ENCODE measurements at regions not wholly inside any gene's neighbourhood (a gene's known extent, or its start where the extent isn't known, plus 50 kb on each side); places are given as distances from the start of the nearest gene placed in this dataset.

DNA sequence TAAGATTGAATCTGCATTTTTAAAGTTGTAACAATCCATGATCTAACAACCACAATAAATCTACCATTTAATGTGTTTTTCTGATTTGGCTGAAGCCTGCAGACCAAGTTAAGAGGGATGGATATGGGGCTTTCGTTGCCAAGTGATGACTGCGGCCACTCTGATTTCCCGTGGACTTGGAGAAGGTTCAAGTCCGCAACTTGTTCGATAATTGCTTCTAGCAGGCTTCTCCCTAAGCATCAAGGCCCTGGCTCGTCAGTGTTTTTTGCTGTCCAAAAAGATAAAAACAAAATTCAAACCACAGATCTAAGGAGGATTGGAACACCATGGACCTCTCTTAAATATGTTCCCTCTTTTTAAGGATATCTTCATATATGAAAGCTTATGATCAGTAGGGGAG, 256.6 kb downstream of the CNTN3 start:
- DNase-seq (ENCODE audit: extremely low read depth in 1 of 2, low read depth in 1 of 2): no peak

DNA sequence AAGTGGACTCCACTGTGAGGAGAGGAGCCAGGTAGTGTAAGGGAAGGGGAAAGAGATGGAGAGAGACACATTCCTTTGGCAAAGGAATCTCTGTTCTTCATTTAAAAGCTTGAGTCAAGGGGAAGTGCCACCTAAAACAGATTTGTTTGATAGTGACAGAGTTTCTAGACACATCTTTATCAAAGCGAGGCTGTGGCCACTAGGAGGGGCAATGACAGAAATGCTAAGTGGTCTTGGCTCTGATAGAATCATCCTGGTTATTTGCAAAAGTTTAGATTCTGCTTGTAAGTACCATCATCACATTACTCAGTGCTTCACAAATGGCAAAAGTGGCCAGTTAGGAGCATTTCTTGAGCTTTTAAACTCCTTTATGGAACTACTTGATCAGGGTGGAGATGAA, 261.4 kb downstream of the CNTN3 start:
- no peak for DNase-seq (ENCODE audit: extremely low read depth in 1 of 2, low read depth in 1 of 2)

DNA sequence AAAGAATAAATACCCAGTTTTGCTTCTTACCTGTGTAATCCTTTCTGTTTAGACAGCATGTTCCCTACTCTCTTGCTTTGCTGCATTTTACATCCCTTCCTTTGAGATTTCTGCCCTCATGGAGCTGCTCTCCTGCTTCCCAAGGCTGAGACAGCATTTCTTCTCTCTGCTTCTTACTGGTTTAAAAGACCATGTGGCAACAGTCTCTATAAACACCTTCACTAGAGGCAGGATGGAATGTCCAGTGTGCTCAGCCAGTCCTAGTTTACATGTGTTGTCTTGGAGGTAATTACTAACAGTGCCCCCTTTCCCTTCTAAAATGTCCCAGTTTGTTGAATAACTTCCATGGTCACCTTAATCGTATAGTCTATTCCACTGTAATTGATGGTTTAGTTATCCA, 262.3 kb downstream of the CNTN3 start:
- DNase-seq (ENCODE audit: extremely low read depth in 1 of 2, low read depth in 1 of 2): no peak

DNA sequence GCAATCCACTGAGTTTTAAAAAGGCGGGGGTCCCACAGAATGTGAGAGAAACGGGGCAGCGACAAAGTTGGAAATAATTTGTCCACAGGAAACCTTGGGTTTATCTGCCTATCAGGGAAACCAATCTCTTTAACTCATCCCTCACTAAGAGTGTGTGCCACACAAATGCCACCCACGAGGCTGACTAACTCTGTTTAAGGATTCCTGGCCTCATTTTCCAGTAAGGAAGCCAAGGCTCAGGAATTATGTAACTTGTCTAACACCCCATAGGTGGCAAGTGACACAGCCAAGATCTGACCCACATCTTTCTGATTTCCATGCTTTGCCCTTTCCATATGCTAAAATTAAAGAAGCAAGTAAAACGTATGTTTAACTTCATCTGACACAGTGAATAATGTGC, 263.2 kb downstream of the CNTN3 start:
- DNase-seq (ENCODE audit: extremely low read depth in 1 of 2, low read depth in 1 of 2): no peak

DNA sequence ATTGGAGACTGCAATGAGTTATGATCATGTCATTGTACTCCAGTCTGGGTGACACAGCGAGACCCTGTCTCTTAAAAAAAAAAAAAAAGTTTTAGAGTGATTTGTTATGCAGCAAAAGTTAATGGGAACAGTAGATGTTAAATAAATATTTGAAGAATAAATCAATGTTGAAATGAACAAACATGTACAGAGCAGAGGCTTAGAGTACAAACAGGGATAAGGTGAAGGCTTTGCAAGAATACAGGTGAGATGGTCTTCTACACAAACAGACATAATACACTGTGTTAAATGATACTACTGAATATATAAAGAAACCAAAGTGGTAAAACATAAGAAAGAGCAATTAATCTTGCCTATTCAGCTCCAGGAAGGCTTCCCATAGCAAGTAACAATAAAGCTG, 265.4 kb downstream of the CNTN3 start:
- no peak for DNase-seq (ENCODE audit: extremely low read depth in 1 of 2, low read depth in 1 of 2)

DNA sequence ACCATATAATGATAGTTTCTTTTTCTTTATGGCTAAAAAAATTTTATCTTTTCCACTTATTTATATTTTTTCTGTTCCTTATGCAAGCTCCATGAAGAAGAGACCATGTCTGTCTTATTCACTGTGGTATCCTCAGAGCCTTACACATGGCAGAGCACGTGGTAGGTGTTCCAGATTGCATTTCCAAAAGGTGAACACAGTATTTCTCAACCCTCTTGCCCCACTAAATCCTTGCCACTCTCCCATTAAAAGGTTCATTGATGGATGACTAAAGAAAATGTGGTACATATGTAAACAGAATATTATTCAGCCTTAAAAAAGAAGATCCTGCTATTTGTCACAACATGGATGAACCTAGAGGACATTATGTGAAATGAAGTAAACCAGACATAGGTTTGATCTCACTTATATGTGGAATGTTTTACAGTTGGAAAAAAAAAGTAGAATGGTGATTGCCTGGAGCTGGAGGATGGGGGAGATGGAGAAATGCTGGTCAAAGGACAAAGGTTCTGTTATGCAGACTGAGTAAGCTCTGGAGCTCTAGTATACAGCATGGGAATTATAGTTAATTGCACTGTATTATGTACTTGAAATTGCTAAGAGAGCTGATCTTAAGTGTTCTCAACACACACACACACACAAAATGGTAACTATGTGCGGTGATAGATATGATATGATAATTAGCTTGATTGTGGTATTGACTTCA, 266.7 kb downstream of the CNTN3 start:
- DNase-seq (ENCODE audit: extremely low read depth in 1 of 2, low read depth in 1 of 2): no peak

DNA sequence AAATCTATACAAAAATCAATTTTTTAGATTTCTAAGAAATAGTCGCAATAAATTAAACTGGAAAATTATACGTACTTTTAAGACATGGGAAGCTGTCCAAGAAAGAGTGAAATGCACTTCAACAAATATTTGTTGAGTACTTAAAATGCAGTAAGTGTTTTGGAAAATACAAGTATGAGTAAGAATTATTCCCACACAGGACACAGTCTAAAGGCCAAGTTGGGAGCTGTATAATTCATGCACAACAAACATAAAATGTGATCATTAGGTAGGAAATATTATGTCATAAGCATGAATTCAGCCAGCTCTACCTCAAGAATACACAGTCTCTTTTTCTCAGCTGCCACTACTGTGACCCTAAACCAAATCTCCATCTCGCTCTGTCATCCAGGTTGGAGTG, 267.6 kb downstream of the CNTN3 start:
- no peak for DNase-seq (ENCODE audit: extremely low read depth in 1 of 2, low read depth in 1 of 2)

DNA sequence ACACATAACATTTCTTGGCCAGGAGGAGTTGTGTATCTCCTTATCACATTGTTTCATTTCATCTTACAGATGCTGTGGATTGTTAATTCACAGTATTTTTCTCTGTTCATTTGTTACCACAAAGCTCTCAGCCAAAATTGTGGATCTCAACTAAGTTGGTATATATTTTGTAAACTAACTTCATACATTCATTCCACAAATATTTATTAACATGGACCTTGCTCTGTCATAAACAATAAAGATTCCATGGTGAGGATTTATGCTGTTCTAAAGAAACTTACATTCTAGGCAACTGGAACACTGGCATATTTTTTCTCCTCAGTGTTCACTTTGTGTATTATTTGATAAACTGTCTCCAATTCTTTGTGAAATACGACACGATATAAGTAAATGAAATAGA, 268.8 kb downstream of the CNTN3 start:
- DNase-seq (ENCODE audit: extremely low read depth in 1 of 2, low read depth in 1 of 2): no peak

DNA sequence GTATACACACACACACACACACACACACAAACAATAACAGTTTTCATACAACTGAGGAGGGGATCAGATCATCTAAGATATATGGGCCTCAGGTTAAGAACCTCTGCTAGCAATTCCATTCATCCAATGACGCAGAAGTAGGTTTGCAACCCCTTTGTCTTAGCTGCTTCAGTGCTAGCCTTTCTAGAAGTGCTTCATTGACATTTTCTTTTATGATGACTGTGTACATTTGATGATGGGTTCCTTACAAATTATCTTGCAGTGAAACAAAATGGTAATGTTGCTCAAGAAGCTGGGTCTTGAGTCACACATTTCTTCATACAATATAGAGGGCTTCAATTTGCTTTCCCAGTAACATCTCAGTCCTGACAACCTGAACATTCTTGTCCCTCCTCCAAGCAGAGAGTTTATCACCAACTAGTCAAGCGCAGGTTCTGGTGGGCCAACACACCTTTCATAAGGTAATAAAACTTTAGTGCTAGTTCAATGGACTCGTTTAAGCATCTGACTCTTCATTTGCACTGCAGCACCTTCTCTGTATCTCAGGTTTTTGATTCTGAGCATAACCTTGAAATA, 269.5 kb downstream of the CNTN3 start:
- DNase-seq (ENCODE audit: extremely low read depth in 1 of 2, low read depth in 1 of 2): no peak

DNA sequence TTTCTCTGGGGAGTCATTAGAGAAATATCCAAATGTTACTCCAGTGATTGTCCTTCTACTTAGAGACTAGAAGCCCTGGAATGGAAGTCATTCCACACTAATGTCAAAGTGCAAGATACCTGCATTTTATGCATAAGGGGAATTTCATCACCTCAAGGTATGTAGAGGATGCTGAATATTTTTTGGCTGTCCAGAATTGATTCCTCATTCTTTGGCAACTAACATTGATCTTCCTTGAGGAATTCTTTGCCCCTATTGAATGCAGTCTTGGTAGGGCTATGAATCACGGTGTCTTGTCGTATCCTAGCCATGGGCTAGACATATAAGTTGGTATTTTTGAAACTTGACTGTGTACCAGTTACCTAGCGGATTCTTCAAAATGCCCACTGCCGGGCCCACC, 271.1 kb downstream of the CNTN3 start:
- DNase-seq (ENCODE audit: extremely low read depth in 1 of 2, low read depth in 1 of 2): no peak

DNA sequence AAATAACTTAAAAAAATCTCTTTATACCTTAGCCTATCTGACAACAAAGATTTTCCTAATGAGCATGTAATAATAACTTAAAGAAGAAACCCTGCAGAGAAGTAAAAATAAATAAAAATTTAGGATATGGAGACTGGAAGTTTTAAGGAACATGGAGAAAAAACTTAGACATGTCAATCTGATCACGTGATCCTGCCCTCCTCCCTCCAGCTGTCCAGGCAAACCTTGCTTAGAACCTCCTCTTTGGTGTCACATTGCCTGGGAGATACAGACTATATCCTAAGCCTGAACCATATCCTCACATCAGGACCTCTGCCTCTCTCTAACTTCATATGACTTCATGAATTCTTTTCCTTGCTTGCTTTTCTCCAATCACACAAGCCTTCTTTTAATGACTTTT, 275.5 kb downstream of the CNTN3 start:
- DNase-seq (ENCODE audit: extremely low read depth in 1 of 2, low read depth in 1 of 2): no peak

DNA sequence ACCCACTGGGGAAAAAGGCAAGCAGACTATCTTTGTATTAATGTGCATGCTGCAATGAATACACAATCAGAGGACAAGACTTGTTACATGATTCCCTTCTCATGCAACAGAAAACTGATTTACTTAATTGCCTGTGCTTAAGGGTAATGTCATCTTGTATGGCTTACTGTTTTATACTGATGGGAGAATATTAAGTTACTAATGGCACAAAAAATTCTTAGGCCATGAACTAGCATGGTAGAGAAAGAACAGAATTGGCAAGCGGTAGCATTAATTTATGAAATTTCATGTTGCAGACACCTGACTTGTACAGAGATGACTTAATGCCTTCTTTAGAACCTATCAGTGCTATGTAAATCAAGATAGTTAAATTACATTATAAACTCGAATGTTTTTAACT, 282.3 kb downstream of the CNTN3 start:
- DNase-seq (ENCODE audit: extremely low read depth in 1 of 2, low read depth in 1 of 2): no peak

DNA sequence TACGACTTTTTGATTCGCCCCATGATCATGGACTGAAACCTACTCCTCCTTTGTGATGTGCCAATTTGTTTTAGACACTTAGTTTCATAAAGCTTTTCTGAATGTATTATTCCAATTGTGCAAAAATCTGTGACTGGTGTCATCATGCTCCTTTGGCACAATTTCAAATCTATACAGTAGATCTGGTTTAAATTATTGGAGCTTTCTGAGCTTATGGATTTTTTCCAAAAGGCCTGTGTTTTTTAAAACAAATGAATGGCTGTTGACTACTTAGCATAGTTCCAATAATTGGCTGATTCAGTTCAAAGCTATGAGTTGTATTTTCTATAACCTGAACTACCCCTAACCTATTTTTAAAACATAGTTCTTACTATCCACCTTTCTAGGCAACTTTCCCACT, 282.7 kb downstream of the CNTN3 start:
- DNase-seq (ENCODE audit: extremely low read depth in 1 of 2, low read depth in 1 of 2): no peak

DNA sequence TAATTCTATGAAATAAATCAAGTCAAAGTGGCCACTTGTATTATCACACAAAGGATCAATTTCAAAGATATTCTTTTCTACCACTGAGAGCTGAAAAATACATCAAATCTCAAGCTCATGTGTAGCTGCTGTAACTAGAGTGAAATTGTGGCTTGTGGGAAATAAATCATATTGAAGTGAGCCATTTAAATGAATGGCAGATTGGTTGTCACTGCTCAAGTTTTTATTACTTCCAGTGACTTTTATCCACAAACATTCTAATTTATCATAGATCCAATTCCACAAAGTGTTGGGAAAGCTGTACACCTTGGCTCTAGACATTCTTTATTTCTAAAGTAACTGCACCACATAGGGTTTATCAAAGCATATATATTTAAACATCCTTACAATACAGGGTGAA, 285.4 kb downstream of the CNTN3 start:
- no peak for DNase-seq (ENCODE audit: extremely low read depth in 1 of 2, low read depth in 1 of 2)

DNA sequence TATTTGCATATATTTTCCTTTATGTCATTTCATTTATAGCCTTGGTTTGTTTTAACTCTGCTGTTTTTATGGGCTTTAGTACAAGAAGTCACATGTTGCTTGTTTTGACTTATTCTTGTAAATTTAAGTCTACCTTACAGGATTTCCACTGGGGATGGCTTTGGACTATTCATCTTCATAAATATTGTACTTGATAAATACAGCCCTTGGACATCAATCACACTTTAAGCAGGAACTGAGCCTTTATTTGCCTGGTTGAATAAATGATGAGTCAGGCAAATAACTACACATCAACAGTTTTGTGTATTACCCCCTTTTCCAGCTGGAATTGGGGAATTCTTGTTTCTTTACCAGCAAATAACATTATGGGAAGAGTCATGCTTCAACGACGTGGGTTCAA, 286.0 kb downstream of the CNTN3 start:
- no peak for DNase-seq (ENCODE audit: extremely low read depth in 1 of 2, low read depth in 1 of 2)

DNA sequence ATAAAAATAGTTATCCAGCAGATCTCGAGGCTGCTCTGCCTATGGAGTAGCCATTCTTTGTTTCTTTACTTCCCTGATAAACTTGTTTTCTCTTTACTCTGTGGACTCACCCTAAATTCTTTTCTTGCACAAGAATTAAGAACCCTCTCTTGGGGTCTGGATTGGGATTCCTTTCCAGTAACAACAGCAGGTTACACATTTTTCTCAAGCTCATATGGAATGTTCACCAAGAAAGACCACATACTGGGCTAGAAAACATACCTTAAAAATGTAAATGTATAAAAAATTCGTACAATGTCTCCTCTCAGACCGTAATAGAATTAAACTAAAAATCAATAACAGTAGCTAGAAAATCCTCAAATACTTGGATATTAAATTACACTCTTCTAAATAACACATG, 299.2 kb downstream of the CNTN3 start:
- no peak for DNase-seq (ENCODE audit: extremely low read depth in 1 of 2, low read depth in 1 of 2)

DNA sequence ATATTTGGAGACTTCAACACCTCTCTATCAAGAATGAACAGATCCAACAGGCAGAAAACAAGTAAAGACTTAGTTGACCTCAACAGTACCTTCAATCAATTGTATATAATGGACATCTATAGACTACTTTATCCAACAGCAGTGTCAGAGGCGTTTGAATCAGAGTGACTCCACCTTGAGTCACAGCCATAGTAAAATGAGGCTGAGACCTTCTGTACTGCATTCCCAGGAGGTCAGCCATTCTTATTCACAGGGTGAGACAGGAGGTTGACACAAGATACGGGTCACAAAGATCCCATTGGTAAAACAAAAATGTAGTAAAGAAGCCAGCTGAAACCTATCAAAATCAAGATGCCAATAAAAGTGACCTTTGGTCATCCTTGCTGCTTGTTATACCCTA, 299.8 kb downstream of the CNTN3 start:
- DNase-seq (ENCODE audit: extremely low read depth in 1 of 2, low read depth in 1 of 2): no peak

DNA sequence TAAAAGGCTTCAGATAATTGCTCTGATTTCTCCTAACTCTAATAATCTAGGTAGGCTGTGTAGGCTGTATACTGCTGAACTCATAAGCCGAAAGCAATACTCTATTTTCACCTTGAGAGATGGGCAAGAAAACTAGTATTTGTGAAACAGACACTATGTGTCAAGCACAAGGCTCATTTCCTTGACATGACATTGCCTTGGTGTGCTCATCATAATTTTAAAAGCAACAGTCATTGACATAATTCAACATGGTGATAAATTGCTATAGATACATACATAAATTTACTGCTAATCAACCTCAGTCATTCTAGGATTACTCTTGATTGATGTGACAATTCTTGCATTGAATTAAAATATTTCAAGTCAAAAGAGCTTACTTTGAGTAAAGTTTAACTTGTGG, 304.7 kb downstream of the CNTN3 start:
- DNase-seq (ENCODE audit: extremely low read depth in 1 of 2, low read depth in 1 of 2): no peak

DNA sequence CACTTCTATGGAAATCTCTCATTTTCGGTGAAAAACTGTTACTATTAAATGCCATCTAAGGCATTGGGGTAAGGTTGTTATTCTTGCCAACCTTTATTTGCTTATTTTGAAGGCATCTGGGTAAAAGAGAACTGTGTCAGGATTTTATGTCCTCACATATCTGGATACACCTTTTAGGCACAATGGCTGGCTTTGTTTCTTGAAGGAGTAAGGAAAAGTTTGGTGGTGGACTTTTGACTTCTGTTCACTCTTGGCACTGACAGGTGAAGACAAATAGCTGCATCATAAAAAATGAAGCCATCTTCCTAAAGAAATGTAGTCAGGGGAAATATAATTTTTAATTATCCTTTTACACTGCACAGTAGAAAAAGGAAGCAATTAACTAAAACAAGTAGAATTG, 310.0 kb downstream of the CNTN3 start:
- DNase-seq (ENCODE audit: extremely low read depth in 1 of 2, low read depth in 1 of 2): no peak

DNA sequence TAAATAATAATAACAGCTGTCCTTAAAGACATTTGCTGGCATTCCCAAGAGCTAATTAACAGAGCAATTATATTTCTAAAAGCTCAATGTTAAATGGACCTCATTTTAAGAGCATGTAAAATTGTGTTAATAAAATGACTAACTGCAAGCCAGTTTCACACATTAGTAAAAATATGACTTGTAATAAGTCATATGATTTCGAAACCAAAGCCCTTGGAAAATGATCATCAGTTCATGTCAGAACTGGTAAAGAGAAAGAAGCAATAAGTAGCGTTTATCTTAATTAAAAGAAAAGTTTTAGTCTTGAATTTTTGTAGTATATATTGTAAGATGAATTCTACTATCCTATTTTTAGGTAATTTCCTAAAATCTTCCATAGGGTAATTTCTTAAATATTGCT, 310.7 kb downstream of the CNTN3 start:
- DNase-seq (ENCODE audit: extremely low read depth in 1 of 2, low read depth in 1 of 2): no peak

DNA sequence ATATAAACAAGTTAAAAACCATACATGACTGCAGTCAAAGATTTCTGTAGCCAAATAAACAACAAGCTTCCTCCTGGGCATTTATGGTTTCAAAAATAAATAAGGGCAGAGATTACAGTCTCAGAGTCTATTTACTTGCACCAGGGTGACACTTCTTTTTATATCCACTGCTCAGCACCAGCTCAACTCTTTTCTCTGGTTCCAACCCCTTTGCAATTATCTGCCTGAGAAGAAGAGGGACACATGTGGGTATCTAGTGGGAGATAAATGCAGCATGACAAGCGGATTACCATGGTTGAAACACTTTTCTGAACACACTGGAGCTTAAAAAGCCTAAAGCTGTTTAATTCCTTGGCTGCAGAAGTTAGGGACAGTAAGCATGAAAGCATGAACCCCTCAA, 311.5 kb downstream of the CNTN3 start:
- DNase-seq (ENCODE audit: extremely low read depth in 1 of 2, low read depth in 1 of 2): no peak

DNA sequence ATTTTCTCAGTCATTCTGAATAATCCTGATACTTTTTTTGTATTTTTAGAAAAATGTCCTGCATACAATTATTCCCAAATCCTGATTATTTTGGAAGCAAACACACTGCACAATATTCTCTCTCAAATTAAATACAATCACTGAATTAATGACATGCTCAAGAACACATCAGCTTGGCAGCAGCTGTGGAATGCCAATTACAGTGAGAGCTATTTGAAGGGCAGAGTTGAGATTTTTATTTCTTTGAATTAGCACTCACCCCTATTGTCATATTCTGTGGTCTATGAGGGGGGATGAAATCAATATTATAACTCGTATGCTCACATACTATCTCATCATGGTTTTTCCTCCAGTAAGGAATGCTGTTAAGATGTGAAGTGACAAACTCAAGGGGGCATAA, 312.2 kb downstream of the CNTN3 start:
- DNase-seq (ENCODE audit: extremely low read depth in 1 of 2, low read depth in 1 of 2): no peak

DNA sequence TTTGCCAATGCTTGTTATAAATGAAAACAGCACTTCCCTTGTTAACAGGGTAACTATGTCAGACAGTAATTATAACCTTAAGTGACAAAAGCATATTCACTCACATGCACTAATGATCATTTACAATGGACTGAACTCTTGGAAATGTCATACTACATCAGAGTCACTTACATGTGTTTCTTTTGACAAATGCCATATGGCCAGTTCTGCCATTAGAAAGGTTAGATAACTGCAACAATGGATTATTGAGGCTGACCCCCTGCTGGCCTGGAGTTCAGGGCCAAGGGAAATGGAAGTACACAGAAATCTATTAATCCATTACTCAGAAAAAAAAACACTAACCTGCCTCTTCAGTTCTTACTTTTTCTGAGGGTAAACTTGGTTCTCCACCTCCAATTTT, 313.4 kb downstream of the CNTN3 start:
- no peak for DNase-seq (ENCODE audit: extremely low read depth in 1 of 2, low read depth in 1 of 2)
